Testis (tissue), 2 donors: ENCODE measurements at regions not wholly inside any gene's neighbourhood (a gene's known extent, or its start where the extent isn't known, plus 50 kb on each side); places are given as distances from the start of the nearest gene placed in this dataset.

Experiments
- POLR2A ChIP-seq: fragments of 450-650 bp; IDR thresholded peaks from one replicate; pipeline ENCODE4 v1.6.1; 2017; ENCODE audit warnings: antibody characterized with exemption, mild to moderate bottlenecking, moderate library complexity
- TF ChIP-seq, protein P1 (sequence below), 3 experiments: fragments of 450-650 bp in 2 of 3; fragments of 200-600 bp in 1 of 3; sonication (generic) in 1 of 3; IDR thresholded peaks; one replicate each; pipeline ENCODE4 v1.5.1; 2016 to 2019; ENCODE audit warnings: antibody characterized with exemption in 3 of 3, mild to moderate bottlenecking in 2 of 3, moderate library complexity in 1 of 3

DNA sequence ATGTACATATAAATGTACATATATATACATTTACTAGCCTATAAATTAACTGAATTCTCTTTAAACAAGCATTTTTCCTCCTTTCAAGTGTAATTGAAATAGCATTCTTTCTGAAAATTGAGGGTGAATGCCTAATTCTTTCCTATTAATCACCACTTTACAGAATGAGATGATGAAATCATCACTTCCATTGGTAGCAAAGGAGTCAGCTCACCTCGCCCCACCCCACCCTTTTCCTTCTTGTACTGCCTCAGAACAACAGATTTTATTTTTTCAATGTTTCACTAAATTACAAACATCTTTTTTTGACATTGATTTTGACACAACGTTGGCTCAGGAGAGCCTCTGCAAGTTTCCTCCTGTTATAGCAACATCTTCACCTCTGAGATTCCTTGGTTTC, 181.9 kb upstream of the CDH7 start:
- TF ChIP-seq POLR2A: no peak
- TF ChIP-seq, protein P1, sequence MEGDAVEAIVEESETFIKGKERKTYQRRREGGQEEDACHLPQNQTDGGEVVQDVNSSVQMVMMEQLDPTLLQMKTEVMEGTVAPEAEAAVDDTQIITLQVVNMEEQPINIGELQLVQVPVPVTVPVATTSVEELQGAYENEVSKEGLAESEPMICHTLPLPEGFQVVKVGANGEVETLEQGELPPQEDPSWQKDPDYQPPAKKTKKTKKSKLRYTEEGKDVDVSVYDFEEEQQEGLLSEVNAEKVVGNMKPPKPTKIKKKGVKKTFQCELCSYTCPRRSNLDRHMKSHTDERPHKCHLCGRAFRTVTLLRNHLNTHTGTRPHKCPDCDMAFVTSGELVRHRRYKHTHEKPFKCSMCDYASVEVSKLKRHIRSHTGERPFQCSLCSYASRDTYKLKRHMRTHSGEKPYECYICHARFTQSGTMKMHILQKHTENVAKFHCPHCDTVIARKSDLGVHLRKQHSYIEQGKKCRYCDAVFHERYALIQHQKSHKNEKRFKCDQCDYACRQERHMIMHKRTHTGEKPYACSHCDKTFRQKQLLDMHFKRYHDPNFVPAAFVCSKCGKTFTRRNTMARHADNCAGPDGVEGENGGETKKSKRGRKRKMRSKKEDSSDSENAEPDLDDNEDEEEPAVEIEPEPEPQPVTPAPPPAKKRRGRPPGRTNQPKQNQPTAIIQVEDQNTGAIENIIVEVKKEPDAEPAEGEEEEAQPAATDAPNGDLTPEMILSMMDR (IDR thresholded peaks at IDR 0.05): no peak
